Stimulated activated naive B cell treated with anti-CD40 and anti-IgM and Interleukin-4, amounts not matched to agents 10 μg/mL and 1 μg/mL and 100 μg/mL, for 72 hours (primary cell): ENCODE measurements at regions not wholly inside any gene's neighbourhood (a gene's known extent, or its start where the extent isn't known, plus 50 kb on each side); places are given as distances from the start of the nearest gene placed in this dataset.
"Not testable (repeated sequence)": the region's sequence is repeated elsewhere in the genome, so short reads cannot be mapped to it uniquely, and the experiment has no call there.

Experiments
- ATAC-seq, 2 donors: fragments of 150-1000 bp; cut with Tn5 transposase; replicated peaks; 2 replicates each; pipeline ENCODE4 v1.10.0; 2021; ENCODE audit warnings: moderate library complexity in 1 of 2
- DNase-seq: peaks from one replicate; pipeline ENCODE4 v3.0.0; 2021
- H3K27ac Mint-ChIP-seq: one replicate; pipeline ENCODE4 v1.8.0; 2022; ENCODE audit warnings: mild to moderate bottlenecking, mixed read lengths
- H3K27me3 Mint-ChIP-seq, 2 donors: one replicate each; pipeline ENCODE4 v1.8.0; 2022; ENCODE audit warnings: mixed read lengths in 2 of 2
- H3K36me3 Mint-ChIP-seq, 2 donors: one replicate each; pipeline ENCODE4 v1.8.0; 2022; ENCODE audit warnings: mixed read lengths in 2 of 2, mild to moderate bottlenecking in 1 of 2
- H3K4me1 Mint-ChIP-seq, 2 donors: one replicate each; pipeline ENCODE4 v1.8.0; 2022; ENCODE audit warnings: mixed read lengths in 2 of 2, mild to moderate bottlenecking in 1 of 2
- H3K4me3 Mint-ChIP-seq, 2 donors: one replicate each; pipeline ENCODE4 v1.8.0; 2022; ENCODE audit warnings: mild to moderate bottlenecking in 2 of 2, mixed read lengths in 2 of 2, moderate library complexity in 1 of 2
- H3K9me3 Mint-ChIP-seq, 2 donors: one replicate each; pipeline ENCODE4 v1.8.0; 2022; ENCODE audit warnings: mixed read lengths in 2 of 2, mild to moderate bottlenecking in 1 of 2

DNA sequence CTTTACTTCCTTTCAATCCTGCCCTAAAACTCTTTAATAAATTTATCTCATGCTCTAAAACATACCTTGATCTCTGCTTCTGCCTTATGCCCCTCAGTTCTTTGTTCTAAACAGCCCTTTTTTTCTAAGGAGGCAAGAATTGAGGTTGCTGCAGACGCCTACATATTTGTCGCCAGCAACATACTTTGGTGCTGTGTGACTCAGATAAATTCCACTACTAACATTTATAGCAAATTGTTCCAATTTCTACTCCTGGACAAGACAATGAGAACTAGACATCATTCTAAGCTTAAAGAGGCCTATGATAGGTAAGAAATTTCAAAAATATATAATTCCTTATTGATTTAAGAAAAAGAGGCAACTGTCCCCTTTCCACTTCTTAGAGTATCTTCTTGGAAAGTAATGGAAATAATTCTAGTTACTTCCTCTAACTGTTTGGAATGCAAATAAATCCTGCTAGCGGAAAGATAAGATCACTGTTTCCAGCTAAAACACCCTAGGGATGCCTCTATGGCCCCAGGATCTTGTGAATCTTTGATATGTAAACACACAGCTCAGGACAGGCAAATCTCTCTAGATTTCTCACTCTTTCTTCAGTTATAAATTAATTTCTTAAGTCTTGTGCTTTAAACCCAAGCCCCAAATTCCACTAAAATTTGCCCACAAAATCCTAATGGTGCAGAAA lies 869.1 kb downstream of the KCNT2 start:
- Mint-ChIP-seq H3K36me3 (no peaks in the 10 kb centered on the region), H3K4me3 (no peak overlapping the region), H3K9me3 (peaks cover 6 to 15% of the 10 kb centered on the region in 2 donors), H3K27ac (no peak overlapping the region), H3K27me3 (no peaks in the 10 kb centered on the region), H3K4me1 (peaks cover 0 to 2% of the 10 kb centered on the region in 2 donors)
- ATAC-seq (no peak), DNase-seq (no peak)

DNA sequence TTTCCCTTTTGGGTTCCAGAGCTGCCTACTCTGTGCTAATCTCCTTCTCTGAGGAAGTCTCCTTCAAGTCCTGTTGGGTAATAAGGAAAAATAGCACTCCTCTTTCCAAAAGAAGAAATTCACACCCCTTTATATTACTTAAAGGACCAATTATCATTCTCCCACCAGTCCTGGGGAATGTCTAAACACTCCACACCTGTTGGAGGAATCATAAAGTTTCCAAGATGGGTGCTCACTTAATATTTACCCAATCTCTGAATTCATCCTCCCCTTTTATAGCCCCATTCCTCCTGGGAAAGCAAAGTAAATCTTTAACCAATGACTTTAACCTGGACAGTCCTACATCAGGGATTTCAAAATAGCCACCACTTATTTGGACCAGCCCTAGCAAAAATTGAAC lies 873.1 kb downstream of the KCNT2 start:
- no peaks in the 10 kb centered on the region for H3K4me1 Mint-ChIP-seq
- H3K27me3 Mint-ChIP-seq, result no peaks in the 10 kb centered on the region
- H3K9me3 Mint-ChIP-seq, result peaks cover 0 to 1% of the 10 kb centered on the region in 2 donors
- no peak overlapping the region for H3K4me3 Mint-ChIP-seq
- H3K36me3 Mint-ChIP-seq, result no peaks in the 10 kb centered on the region
- ATAC-seq (no peak), DNase-seq (no peak)
- no peak overlapping the region for H3K27ac Mint-ChIP-seq

DNA sequence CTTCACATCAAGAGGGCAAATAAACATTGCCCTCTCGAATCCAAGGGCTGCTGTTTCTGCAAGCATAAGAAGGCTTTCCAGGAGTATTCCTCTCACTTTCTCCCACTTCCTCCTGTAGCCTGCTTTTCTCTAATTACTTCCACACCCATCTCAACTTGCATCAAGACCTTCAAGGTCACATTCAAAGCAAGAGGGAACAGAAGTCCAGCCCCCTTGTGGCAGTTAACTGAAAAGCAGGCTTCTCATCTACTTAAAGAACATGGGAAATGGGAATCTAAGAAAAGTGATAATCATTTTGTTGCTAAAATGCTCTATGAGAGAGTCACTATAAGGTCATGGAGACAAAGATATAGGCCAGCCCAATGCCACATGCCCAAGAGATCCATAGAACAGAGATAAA lies 874.4 kb downstream of the KCNT2 start:
- no peaks in the 10 kb centered on the region for H3K36me3 Mint-ChIP-seq
- no peak for ATAC-seq

DNA sequence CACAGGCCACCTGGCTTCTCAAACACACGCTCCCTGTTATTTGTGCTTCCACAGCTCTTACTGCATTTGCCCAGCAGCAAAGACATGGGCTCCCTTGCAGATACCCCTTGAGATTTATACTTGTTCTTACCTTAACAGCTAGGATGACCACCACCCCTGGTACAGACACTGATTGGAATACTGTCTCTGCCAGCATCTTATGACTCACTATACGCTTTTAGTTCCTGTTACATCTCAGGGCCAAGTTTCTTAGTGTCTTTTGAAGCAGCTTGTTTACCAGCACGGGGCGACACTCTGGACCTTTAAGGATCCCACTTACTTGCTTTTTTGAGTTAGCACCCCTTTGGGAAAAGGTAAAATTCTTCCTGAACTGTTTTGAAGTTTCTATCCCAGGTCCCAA lies 874.8 kb downstream of the KCNT2 start:
- no peak for DNase-seq
- ATAC-seq, result peak in 1 of 2 donors; percentile 20
- H3K36me3 Mint-ChIP-seq, result no peaks in the 10 kb centered on the region
- H3K4me3 Mint-ChIP-seq, result no peak overlapping the region
- H3K27ac Mint-ChIP-seq, result no peak overlapping the region
- no peaks in the 10 kb centered on the region for H3K27me3 Mint-ChIP-seq
- peaks cover 0 to 1% of the 10 kb centered on the region in 2 donors for H3K9me3 Mint-ChIP-seq
- no peaks in the 10 kb centered on the region for H3K4me1 Mint-ChIP-seq

More for the DNA sequence above, 874.4 kb downstream of the KCNT2 start:
- Mint-ChIP-seq H3K4me1 (no peaks in the 10 kb centered on the region), H3K27ac (no peak overlapping the region), H3K9me3 (peaks cover 0 to 1% of the 10 kb centered on the region in 2 donors), H3K27me3 (no peaks in the 10 kb centered on the region), H3K4me3 (no peak overlapping the region)
- no peak for DNase-seq

DNA sequence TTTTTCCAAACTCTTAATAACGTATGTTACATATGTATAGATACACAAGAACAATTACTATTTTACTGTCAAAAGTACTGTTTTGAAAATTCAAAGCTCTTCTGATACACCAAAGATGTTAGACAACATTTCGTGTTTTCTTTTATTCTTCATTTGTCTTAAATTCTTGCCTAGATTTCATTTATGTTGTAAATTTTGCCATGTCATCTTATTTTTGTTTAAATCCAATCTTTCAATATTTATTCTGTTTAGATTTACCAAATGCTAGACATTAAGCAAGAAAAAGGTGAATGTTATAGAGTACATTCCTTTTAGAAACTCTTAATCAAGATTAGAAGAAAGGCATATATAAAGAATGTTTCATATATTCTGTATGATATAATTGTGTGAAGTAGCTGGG lies 876.9 kb downstream of the KCNT2 start:
- H3K36me3 Mint-ChIP-seq, result no peaks in the 10 kb centered on the region
- no peak overlapping the region for H3K4me3 Mint-ChIP-seq
- H3K9me3 Mint-ChIP-seq, result peaks cover 0 to 1% of the 10 kb centered on the region in 2 donors
- H3K4me1 Mint-ChIP-seq, result no peaks in the 10 kb centered on the region
- no peaks in the 10 kb centered on the region for H3K27me3 Mint-ChIP-seq
- no peak for DNase-seq
- no peak overlapping the region for H3K27ac Mint-ChIP-seq
- no peak for ATAC-seq

DNA sequence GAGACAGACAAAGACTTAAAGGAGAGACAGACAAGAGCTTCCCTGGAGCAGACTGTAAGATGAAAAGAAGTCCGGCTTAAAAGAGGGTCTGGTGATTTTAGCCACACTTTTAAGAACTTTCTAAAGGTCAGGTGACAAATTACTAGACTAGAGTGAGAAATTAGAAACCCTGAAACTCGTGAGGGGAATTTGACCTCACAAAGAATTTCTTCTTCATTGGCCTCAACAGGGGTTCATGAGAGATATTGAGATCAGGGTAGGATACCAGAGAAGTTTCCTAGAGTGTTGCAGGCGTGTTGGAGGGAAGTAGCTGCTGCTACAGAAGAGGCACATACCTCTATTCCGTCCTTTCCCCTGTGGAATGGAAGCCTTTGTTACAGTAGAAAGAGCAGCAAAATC lies 884.4 kb downstream of the KCNT2 start:
- Mint-ChIP-seq H3K9me3 (no peaks in the 10 kb centered on the region), H3K27me3 (no peaks in the 10 kb centered on the region), H3K27ac (no peak overlapping the region), H3K36me3 (no peaks in the 10 kb centered on the region), H3K4me1 (peaks cover 0 to 1% of the 10 kb centered on the region in 2 donors), H3K4me3 (no peak overlapping the region)
- DNase-seq (no peak), ATAC-seq (peak; percentile 45 to 57)

DNA sequence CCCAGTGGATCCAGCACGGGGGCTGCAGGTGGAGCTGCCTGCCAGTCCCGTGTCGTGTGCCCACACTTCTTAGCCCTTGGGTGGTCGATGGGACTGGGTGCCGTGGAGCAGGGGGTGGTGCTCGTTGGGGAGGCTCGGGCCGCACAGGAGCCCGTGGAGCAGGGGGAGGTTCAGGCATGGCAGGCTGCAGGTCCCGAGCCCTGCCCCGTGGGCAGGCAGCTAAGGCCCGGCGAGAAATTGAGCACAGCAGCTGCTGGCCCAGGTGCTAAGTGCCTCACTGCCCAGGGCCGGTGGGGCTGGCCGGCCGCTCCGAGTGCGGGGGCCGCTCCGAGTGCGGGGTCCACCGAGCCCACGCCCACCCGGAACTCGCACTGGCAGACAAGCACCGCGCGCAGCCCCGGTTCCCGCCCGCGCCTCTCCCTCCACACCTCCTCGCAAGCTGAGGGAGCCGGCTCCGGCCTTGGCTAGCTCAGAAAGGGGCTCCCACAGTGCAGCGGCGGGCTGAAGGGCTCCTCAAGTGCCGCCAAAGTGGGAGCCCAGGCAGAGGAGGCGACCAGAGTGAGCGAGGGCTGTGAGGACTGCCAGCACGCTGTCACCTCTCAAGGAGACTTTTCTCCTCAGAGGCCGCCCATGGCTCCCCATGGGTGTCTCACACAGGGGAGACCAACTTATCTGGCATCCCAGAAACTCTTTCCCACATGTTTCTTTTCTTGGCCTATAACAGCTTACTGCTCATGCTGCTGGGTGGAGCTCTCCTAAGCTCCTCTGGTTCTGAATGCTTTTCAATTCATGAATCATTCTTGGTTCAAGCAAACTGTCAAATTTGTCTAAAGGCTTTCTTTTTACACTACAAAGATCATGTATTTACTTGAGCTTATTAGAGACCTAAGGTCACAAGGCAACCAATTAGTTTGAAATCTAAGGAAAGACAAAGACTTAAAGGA lies 885.1 kb downstream of the KCNT2 start:
- not testable (repeated sequence) for H3K4me1 Mint-ChIP-seq, H3K27ac Mint-ChIP-seq, H3K9me3 Mint-ChIP-seq, H3K4me3 Mint-ChIP-seq, H3K36me3 Mint-ChIP-seq, DNase-seq, H3K27me3 Mint-ChIP-seq
- ATAC-seq, result peak; percentile 43 to 54

DNA sequence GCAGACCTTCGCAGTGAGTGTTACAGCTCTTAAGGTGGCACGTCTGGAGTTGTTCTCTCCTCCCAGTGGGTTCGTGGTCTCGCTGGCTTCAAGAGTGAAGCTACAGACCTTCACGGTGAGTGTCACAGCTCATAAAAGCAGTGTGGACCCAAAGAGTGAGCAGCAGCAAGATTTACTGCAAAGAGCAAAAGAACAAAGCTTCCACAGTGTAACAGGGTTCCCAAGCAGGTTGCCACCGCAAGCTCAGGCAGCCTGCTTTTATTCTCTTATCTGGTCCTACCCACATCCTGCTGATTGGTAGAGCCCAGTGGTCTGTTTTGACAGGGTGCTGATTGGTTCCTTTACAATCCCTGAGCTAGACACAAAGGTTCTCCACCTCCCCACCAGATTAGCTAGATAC lies 886.1 kb downstream of the KCNT2 start:
- H3K4me3 Mint-ChIP-seq, H3K9me3 Mint-ChIP-seq, H3K36me3 Mint-ChIP-seq, ATAC-seq, H3K4me1 Mint-ChIP-seq, DNase-seq, H3K27me3 Mint-ChIP-seq, H3K27ac Mint-ChIP-seq: not testable (repeated sequence)

DNA sequence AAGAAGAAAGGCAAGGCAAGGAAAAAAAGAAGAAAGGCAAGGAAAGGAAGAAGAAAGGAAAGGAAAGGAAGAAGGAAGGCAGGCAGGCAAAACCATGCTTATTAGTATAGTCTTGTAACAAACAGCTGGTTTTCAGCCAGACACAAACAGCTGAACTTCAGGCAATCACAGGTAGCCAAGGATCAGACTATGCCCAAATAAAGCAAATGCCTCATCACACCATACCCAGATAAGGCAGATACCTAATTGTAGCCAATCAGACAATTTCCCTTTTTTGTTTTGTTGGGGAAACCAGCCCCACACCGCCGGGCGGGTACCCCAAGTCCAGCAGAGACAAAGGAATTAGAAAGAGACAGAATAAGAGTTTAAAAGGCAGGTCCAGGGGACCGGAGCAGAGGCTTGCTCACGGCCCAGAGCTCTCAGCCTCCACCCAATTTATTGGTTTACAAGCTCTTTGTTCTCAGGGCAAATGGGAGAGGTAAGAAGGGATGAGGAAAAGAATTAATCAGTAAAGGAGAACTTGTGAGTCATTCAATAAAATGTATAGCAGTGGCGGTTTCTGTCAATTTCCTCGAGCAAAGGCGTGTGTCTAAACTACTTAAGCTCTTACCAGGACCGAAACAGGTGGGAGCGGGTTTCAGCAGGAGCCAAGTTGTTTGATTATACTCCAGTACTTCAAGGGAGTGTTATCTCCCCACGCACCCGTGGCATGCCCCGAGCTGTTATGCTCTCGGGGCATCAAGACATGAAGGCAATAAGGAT lies 886.8 kb downstream of the KCNT2 start:
- Mint-ChIP-seq H3K4me3 (no peak overlapping the region), H3K36me3 (no peaks in the 10 kb centered on the region), H3K27ac (no peak overlapping the region), H3K4me1 (peaks cover 0 to 1% of the 10 kb centered on the region in 2 donors), H3K9me3 (no peaks in the 10 kb centered on the region), H3K27me3 (no peaks in the 10 kb centered on the region)
- DNase-seq (no peak), ATAC-seq (no peak)

DNA sequence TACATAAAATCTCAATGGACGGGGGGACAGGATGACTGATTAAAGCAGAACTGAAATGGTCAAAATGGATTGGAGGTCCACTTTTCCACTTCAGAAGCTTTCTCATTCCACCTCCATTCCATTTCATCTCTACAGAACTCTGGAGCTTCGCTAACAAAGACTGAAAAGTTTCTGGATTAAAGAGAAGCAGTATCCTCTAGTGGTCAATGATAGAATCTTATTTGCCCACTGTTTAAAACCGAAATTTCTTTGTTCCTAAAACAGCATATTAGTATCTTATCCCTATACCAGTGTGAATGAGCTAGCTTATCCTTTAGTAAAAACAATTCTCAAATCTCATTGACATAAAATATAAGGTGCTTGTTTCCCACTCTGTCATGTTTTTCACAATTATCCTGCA lies 890.6 kb downstream of the KCNT2 start:
- Mint-ChIP-seq H3K4me1 (no peaks in the 10 kb centered on the region), H3K36me3 (no peaks in the 10 kb centered on the region), H3K27ac (no peak overlapping the region), H3K9me3 (no peaks in the 10 kb centered on the region), H3K4me3 (no peak overlapping the region), H3K27me3 (no peaks in the 10 kb centered on the region)
- DNase-seq, result no peak
- no peak for ATAC-seq

DNA sequence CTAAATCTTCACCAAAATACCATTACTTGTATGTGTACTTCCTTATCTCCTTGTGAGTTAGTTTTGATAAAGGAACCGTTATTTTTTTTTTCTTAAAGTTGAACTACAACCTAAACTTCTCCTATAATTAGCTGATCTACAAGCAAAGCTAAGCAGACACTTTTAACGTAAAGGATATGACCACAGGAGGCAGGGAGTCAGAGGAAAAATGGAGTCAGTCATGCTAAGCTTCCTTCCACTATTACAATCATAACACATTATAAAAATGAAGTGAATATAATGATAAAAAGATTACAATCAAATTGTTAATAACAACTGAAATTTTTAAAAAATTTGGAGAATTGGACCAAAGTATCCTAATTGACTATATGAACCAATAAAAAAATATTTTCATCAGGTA lies 892.6 kb downstream of the KCNT2 start:
- no peak for ATAC-seq
- DNase-seq, result no peak
- Mint-ChIP-seq H3K4me3 (no peak overlapping the region), H3K4me1 (no peaks in the 10 kb centered on the region), H3K27ac (no peak overlapping the region), H3K36me3 (no peaks in the 10 kb centered on the region), H3K9me3 (no peaks in the 10 kb centered on the region), H3K27me3 (no peaks in the 10 kb centered on the region)

DNA sequence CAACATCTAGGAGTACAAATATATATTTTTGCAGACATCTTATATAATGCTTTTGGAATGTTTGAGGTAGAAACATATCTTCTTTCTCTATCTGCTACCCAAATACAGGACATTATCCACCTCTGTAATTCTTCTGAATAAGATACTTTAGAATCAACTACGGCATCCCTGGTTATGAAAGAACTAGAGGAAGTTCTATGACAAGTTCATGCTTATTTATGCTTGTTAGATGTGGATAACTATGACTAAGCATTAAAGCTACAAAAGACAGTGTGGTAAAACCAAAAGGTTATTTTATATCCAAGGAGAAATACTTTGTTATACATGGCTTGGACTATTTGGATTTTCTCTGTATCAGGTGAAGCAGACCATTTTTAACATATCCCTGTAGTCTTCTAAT lies 894.0 kb downstream of the KCNT2 start:
- Mint-ChIP-seq H3K36me3 (no peaks in the 10 kb centered on the region), H3K9me3 (no peaks in the 10 kb centered on the region), H3K4me3 (no peak overlapping the region), H3K27ac (no peak overlapping the region), H3K27me3 (no peaks in the 10 kb centered on the region), H3K4me1 (peaks cover 0 to 2% of the 10 kb centered on the region in 2 donors)
- ATAC-seq (no peak), DNase-seq (no peak)

DNA sequence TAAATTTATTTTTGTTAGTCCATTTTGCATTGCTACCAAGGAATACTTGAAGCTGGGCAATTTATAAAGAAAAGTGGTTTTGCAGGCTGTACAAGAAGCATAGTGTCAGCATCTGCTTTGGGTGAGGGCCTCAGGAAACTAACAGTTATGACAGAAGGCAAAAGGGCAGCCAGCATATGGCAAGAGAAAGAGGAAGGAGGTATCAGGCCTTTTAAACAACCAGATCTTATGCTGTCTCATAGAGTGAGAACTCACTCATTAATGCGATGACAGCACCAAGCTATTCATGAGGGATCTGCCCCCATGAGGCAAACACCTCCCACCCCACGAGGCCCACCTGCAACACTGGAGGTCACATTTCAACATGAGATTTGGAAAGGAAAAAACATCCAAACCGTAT lies 898.4 kb downstream of the KCNT2 start:
- Mint-ChIP-seq H3K4me1 (peaks cover 0 to 2% of the 10 kb centered on the region in 2 donors), H3K4me3 (no peak overlapping the region), H3K9me3 (no peaks in the 10 kb centered on the region)

DNA sequence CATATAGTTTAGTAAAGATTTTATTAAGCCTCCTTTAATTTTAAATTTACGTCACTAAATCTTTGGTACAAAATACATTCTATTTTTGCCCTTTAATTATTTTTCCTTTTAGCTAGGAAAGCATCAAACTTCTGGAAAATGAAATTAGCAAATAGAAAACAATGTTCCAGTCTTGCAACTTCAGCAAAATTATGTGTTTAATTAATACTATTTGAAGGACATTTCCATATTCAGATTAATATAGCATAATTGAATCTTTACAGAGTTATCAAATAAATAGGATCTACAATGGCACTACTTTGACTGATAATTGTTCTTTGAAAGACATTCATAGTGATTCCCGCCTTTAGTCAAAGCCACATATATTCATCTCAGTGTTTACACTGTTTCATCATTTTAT lies 904.2 kb downstream of the KCNT2 start:
- Mint-ChIP-seq H3K27ac (no peak overlapping the region), H3K4me1 (no peaks in the 10 kb centered on the region)
- no peak for ATAC-seq

More for the DNA sequence above, 898.4 kb downstream of the KCNT2 start:
- DNase-seq (no peak), ATAC-seq (peak; percentile 58 to 63)
- Mint-ChIP-seq H3K27ac (no peak overlapping the region), H3K27me3 (no peaks in the 10 kb centered on the region), H3K36me3 (no peaks in the 10 kb centered on the region)

More for the DNA sequence above, 904.2 kb downstream of the KCNT2 start:
- Mint-ChIP-seq H3K27me3 (no peaks in the 10 kb centered on the region), H3K4me3 (no peak overlapping the region), H3K9me3 (no peaks in the 10 kb centered on the region), H3K36me3 (no peaks in the 10 kb centered on the region)
- no peak for DNase-seq
